DMS53 treated with DMSO at 0.1 percent for 48 hours (cell line): ENCODE measurements at regions not wholly inside any gene's neighbourhood (a gene's known extent, or its start where the extent isn't known, plus 50 kb on each side); places are given as distances from the start of the nearest gene placed in this dataset.
"Not testable (repeated sequence)": the region's sequence is repeated elsewhere in the genome, so short reads cannot be mapped to it uniquely, and the experiment has no call there.

Experiments used
- DNase-seq: peaks from one replicate; lab custom pipeline; 2025; ENCODE audit not compliant: unreplicated experiment; lab: John Stamatoyannopoulos, UW

- DNase-seq, result no peak
Observed at GRCh38 chr17:33874617-33875060, 380.4 kb upstream of the CCL2 start.

- no peak for DNase-seq
Observed at GRCh38 chr17:33875973-33876372, 379.1 kb upstream of the CCL2 start.

- not testable (repeated sequence) for DNase-seq
Observed at GRCh38 chr17:33882273-33882672, 372.8 kb upstream of the CCL2 start.

GRCh38 chr17:33882677-33883076 lies 372.4 kb upstream of the CCL2 start:
- DNase-seq, result not testable (repeated sequence)

- no peak for DNase-seq
Observed at GRCh38 chr17:33888455-33888854, 366.6 kb upstream of the CCL2 start.

GRCh38 chr17:33889040-33889439 lies 366.0 kb upstream of the CCL2 start:
- DNase-seq, result no peak

- no peak for DNase-seq
Observed at GRCh38 chr17:33889766-33890165, 365.3 kb upstream of the CCL2 start.

- DNase-seq, result no peak
Observed at GRCh38 chr17:33892717-33893591, 362.1 kb upstream of the CCL2 start.

GRCh38 chr17:33895491-33895890 lies 359.6 kb upstream of the CCL2 start:
- DNase-seq, result no peak

- no peak for DNase-seq
Observed at GRCh38 chr17:33896263-33896662, 358.8 kb upstream of the CCL2 start.

GRCh38 chr17:33901085-33901484 lies 354.0 kb upstream of the CCL2 start:
- no peak for DNase-seq

- no peak for DNase-seq
Observed at GRCh38 chr17:33902901-33903449, 352.1 kb upstream of the CCL2 start.

- DNase-seq, result no peak
Observed at GRCh38 chr17:33904476-33904875, 350.6 kb upstream of the CCL2 start.

- DNase-seq, result no peak
Observed at GRCh38 chr17:33905338-33905800, 349.7 kb upstream of the CCL2 start.

- DNase-seq, result no peak
Observed at GRCh38 chr17:33908363-33909064, 346.6 kb upstream of the CCL2 start.

GRCh38 chr17:33910200-33910857 lies 344.8 kb upstream of the CCL2 start:
- DNase-seq, result no peak

GRCh38 chr17:33914125-33914524 lies 341.0 kb upstream of the CCL2 start:
- DNase-seq, result no peak

GRCh38 chr17:33922971-33923370 lies 332.1 kb upstream of the CCL2 start:
- DNase-seq, result no peak

- DNase-seq, result no peak
Observed at GRCh38 chr17:33924104-33924503, 331.0 kb upstream of the CCL2 start.

GRCh38 chr17:33925649-33926048 lies 329.4 kb upstream of the CCL2 start:
- no peak for DNase-seq

- DNase-seq, result no peak
Observed at GRCh38 chr17:33927732-33928133, 327.4 kb upstream of the CCL2 start.
